ENCODE measurements at regions not wholly inside any gene's neighbourhood (a gene's known extent, or its start where the extent isn't known, plus 50 kb on each side); places are given as distances from the start of the nearest gene placed in this dataset.

GRCh38 chr3:187465503-187465902 is 97.3 kb downstream of the RTP4 start:
- DNase-seq = no peak

GRCh38 chr3:187464682-187465081 is 96.5 kb downstream of the RTP4 start:
- DNase-seq = no peak

GRCh38 chr3:187458921-187459320 is 90.7 kb downstream of the RTP4 start:
- DNase-seq = no peak

- no peak for DNase-seq
Measured at GRCh38 chr3:187458383-187458782, 90.2 kb downstream of the RTP4 start.

GRCh38 chr3:187456250-187456649 is 88.1 kb downstream of the RTP4 start:
- DNase-seq = no peak

- no peak for DNase-seq
Measured at GRCh38 chr3:187454085-187454815, 86.1 kb downstream of the RTP4 start.

- DNase-seq = no peak
Measured at GRCh38 chr3:187450431-187451190, 82.4 kb downstream of the RTP4 start.

- no peak for DNase-seq
Measured at GRCh38 chr3:187448674-187449073, 80.5 kb downstream of the RTP4 start.

- DNase-seq = no peak
Measured at GRCh38 chr3:187447737-187448136, 79.6 kb downstream of the RTP4 start.

GRCh38 chr3:187445356-187445755 is 77.2 kb downstream of the RTP4 start:
- DNase-seq = no peak

GRCh38 chr3:187434524-187434923 is 66.3 kb downstream of the RTP4 start:
- no peak for DNase-seq

- no peak for DNase-seq
Measured at GRCh38 chr3:187430576-187430975, 62.4 kb downstream of the RTP4 start.
